ENCODE measurements at regions not wholly inside any gene's neighbourhood (a gene's known extent, or its start where the extent isn't known, plus 50 kb on each side); places are given as distances from the start of the nearest gene placed in this dataset.
"Not testable (repeated sequence)": the region's sequence is repeated elsewhere in the genome, so short reads cannot be mapped to it uniquely, and the experiment has no call there.

DNA sequence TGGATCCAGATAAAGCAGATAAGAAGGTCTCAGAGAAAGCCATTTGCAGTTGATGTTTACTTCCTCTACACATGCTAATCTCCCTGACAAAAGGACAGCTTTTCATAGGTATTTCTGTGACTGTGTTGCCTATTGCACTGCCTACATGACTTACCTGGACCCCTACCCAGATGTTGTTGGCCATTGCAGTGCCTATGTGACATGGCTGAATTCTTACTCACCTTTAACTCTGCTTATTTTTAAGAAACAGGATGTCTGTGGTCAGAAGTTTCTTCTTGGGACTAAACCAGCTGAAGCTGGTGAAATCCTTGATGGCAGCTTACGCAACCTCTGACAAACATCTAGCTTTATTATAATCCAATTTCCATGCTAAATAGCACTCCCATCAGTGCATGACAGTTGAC lies 50.7 kb downstream of the PPIAL4D start:
- DNase-seq, result peak; percentile 34

DNA sequence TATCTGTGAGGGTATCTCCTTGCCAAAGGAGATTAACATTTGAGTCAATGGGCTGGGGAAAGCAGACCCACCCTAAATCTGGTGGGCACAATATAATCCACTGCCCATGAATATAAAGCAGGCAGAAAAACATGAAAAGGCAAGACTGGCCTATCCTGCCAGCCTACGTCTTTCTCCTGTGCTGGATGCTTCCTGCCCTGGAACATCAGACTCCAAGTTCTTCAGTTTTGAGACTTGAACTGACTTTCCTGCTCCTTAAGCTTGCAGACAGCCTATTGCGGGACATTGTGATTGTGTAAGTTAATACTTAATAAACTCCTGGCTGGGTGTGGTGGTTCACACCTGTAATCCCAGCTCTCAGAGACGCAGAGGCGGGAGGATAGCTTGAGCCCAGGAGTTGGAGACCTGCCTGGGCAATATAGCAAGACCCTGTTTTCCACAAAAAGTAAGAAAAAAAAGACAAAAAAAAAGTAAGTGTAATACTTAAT lies 52.4 kb downstream of the PPIAL4D start:
- not testable (repeated sequence) for DNase-seq

- DNase-seq, result peak; percentile 10
Measured at GRCh38 chr1:145188869-145189542, 53.0 kb downstream of the PPIAL4D start.

GRCh38 chr1:145182606-145183413 lies 59.2 kb downstream of the PPIAL4D start:
- peak; percentile 46 for DNase-seq

- DNase-seq, result not testable (repeated sequence)
Measured at GRCh38 chr1:145176285-145176925, 65.6 kb downstream of the PPIAL4D start.

- DNase-seq, result not testable (repeated sequence)
Measured at GRCh38 chr1:145174377-145174776, 67.6 kb downstream of the PPIAL4D start.

GRCh38 chr1:145168220-145168848 lies 72.6 kb downstream of the FAM72D start:
- not testable (repeated sequence) for DNase-seq

DNA sequence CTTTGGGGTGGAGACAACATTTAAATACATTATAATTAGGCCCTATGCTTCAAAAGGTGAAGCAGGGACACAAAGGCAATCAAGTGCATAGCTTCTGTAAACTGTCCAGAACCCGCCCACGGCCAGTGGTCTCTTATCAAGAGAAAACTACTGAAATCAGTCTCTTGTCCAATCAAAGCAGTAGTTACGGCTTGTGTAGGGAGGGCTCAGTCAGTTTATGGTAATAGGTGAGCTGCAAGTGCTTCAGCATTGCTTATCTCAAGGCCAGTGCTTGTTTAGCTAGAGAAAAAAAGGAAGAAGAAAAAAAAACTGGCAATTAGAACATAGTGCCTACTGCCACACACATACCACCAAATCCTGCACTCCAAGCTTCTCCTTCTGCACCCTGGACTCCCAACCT lies 68.6 kb downstream of the FAM72D start:
- DNase-seq, result not testable (repeated sequence)

All from central memory CD4-positive, alpha-beta T cell (primary cell).